GM18511 (cell line): ENCODE measurements at regions not wholly inside any gene's neighbourhood (a gene's known extent, or its start where the extent isn't known, plus 50 kb on each side); places are given as distances from the start of the nearest gene placed in this dataset.
"Not testable (repeated sequence)": the region's sequence is repeated elsewhere in the genome, so short reads cannot be mapped to it uniquely, and the experiment has no call there.

Experiments used
- ATAC-seq: cut with Tn5 transposase; IDR thresholded peaks from one replicate; pipeline ENCODE4 v1.9.1; 2021; ENCODE audit warnings: mild to moderate bottlenecking, moderate library complexity; ENCODE audit not compliant: unreplicated experiment

DNA sequence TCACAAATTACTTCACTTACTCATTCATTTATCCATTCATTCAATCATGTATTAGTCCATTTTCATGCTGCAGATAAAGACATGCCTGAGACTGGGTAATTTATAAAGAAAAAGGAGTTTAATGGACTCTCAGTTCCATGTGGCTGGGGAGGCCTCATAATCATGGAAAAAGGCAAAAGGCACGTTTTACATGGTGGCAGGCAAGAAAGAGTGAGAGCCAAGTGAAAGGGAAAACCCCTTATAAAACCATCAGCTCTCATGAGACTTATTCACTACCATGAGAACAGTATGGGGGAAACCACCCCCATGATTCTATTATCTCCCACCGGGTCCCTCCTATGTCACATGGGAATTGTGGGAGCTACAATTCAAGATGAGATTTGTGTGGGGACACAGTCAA, 452.0 kb downstream of the MIAT start:
- ATAC-seq, result not testable (repeated sequence)

DNA sequence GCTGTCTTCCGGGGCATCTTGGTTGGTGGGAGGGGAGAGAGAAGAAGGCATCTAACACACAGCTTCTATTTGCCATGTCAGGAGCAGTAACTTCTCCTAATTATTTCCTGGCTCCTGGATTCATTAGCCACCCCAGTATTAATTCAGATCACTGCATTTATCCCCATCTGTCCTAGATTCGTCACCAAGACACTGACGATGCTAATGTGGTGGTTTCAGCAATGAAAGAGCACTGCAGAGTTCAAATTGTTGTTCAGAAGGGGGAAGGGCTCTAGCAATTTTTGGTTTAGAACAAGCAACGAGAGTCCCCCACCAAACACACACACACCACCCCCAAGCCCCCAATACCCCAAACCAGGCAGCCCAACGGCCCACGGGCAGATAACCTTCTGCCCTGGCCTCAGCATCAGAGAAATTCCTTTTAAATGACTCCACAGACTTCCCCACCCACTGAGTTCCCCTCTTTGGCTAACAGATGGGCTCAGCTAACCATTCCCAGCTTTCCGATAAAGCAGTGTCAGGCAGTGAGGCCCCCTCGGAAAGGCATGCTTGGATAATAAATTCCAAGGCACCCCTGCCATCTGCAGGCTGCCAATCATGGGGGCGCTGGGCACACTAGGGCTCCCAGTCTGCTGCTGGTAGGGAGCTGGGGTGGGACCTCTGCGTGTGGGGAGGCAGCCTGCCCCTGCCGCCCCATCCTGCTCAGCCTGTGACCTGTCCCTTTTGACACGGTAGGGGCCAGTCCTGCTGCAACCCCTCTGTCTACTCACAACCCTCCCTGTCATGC, 453.5 kb downstream of the MIAT start:
- no peak for ATAC-seq

DNA sequence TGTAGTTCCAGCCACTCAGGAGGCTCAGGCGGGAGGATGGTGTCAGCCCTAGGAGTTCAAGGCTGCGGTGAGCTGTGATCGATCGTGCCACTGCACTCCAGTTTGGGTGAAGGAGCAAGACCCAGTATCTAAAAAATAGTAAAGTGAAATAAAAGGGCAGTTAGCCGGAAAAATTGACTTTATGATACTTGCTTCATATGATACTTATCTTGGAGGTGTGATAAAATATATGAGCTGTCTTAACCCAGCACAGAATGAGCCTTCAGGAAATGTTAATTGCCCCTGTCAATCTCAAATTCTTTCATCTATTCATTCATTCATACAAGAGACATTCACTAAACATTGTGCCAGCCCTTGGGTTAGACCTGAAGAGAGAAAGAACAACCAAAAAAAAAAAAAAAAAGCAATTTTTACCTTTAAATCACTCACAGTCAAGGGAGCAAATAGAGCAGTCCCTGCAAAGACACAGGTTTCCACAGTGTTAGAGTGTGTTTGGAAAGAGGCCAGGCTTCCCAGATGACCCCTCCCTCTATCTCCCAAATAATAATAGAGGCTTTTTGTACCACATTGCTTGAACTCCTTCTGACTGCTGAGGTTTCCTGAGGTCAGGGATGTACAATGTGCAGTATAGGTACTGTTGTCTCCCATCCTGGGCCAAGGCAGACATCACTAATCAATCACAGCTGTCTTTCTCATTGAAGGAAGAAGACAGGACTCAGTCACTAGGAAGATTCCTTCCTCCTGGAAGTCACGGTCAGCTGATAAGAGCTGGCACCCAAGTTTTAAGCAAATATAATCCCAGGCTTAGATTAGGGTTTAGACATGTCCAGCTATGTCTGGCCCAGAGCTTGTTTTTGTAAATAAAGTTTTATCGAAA, 454.6 kb downstream of the MIAT start:
- ATAC-seq, result no peak

DNA sequence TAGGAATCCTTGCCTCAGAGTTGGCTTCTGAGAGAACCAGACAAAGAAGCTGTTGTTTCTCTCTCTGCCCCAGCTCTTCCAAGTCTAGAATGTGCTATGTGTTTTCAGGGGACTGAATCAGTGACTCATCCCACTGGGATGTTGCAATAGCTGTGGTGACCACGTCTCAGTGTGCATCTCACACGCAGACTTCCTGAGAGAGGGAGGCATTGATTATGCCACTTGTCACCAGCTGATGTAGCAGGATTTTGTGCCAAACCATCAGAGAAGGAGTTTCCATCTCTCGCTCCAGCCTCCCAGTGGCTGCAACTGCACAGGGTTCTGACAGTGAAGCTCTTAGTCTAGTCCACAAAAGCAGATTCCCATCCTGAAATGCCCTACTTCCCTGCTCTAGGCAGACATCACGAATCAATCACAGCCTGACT, 455.8 kb downstream of the MIAT start:
- ATAC-seq, result no peak

DNA sequence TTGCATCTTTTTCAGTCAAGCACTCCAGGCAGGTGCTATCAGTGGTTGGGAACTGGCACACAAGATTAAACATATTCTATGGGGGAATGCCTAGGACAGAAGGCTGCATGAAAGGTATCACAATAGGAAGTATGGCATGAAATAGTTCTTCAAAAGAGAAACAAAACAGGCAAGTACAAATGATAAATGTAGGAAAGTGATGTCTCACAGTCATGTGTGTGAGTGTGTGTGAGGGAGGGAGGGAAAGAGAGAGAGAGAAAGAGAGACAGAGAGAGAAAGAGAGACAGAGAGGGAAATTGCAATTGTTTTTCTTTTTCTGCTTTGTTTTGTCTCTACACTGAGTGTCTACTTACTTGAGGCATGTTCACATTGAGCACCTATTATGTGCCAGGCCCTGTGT, 456.3 kb downstream of the MIAT start:
- ATAC-seq, result no peak

- no peak for ATAC-seq
These were observed 456.8 kb downstream of the MIAT start for GRCh38 chr22:27114186-27114585.

DNA sequence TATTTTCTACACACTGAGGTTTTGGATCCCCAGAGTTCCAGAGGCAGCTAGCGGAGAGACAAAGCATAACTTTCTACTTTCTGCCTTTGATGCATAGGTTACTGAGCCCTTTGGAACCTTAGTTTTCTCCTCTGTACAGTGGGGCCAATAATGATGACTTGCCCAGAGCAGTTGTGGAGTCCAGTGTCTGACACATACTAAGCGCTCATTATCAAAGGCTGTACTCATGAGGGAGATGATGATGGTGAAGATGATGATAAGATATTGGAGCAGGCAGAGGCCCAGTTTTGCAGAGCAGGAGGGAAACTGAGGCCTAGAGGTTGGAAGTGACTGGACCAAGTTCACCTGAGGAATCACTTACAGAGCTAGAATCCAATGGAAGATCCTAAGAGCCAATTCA, 458.0 kb downstream of the MIAT start:
- ATAC-seq, result no peak

DNA sequence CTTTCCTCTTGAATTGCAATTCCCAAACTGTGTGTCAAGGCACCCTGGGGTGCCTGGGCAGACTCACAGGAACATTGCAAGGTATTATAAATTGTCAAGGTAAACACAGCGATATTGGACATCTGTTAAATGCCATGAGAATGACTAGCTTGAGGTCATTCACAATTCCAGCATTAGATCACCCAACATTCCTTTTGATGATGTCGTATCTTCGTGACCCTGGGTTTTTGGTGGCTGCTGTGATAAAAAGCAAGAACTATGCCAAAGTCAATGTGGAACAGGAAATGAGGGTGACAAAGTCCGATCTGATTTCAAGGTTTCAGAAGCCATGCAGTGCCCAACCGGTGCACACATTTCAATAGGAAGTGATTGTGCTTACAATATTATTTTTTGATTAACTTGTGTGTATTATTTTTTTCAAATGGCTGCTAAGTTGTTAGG, 458.4 kb downstream of the MIAT start:
- ATAC-seq, result no peak

DNA sequence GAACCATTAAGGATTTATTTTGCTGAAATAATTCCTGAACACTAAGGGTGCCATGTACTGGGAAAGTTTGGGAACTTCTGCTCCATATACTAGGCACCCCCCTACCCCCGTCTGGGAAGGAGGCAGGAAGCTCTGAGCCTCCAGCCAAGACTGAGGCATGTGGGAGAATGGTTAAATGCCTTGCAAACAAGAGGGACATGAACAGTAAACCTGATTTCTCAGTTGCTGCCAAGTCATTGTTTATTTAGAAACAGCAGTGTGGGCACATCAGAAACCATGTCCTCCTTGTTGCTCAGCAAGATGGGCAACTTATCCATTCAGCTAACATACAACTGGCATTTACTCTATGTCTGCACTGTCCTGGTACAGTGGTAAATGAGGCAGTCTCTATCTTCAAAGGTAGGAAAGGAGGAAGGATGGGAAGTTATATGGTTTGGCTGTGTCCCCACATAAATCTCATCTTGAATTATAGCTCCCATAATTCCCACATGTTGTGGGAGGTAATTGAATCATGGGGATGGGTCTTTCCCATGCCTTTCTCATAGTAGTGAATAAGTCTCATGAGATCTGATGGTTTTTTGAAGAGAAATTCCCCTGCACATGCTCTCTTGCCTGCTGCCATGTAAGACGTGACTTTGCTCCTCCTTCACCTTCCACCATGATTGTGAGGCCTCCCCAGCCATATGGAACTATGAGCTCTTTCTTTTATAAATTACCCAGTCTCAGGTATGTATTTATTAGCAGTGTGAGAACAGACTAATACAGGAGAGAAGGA, 459.1 kb downstream of the MIAT start:
- ATAC-seq, result no peak

DNA sequence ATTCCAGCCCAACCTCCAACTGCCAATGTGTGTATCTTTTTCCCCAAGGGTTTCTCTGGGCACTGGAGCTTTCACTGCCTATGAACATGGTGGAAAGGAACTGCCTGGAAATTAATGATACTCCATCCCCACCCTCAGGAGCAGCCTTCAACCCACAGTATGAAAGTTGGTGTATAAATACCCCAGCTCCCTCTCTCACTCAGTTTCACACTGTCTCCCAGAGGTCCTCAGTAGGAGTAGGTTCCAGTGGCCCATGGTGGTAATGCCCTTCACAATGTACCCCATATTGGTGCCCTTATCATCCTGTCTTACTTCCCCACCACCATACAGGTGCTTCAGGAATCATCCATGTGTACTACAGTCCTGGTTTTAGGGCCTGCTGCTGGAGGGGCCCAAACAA, 462.6 kb downstream of the MIAT start:
- ATAC-seq, result no peak

DNA sequence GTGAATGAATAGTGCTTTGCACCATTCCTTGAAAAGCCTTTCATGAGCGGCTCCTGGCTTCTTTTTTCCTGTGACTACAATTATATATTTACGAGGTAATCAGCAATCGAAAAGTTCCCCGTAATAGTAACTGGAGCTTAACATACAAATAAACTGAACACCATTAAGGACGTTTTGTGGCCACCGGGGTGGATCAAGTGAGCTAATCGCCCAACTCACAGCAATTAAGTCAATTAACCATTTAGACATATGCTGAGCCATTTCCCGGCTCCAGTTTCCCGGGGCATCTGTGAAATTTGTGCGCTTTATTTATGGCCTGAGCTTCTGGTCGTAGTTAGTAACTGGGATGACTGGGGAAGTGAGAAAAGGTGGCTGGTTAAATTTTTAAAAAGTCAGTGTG, 465.2 kb downstream of the MIAT start:
- no peak for ATAC-seq

DNA sequence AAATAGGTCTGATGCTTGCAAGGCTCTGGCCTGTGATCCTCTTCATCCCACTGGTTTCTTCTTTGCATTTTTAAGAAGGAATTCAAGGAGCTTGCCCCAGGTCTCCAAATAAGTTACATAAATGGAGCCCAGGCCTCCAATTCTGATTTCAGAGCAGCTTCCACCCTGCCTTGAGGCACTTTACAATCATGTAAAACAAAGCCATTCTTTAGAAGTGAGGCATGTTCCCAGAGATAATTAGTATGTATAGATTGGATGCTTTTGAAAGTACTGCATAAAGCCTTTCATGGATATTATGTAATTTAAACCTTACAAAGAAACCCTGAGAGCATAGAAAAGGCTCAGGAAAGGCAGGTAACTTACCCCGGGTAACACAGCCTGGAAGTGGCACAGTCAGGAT, 466.5 kb downstream of the MIAT start:
- ATAC-seq, result no peak

- no peak for ATAC-seq
These were observed 467.1 kb downstream of the MIAT start for GRCh38 chr22:27124351-27124966.

- no peak for ATAC-seq
These were observed 468.2 kb downstream of the MIAT start for GRCh38 chr22:27125539-27125938.

DNA sequence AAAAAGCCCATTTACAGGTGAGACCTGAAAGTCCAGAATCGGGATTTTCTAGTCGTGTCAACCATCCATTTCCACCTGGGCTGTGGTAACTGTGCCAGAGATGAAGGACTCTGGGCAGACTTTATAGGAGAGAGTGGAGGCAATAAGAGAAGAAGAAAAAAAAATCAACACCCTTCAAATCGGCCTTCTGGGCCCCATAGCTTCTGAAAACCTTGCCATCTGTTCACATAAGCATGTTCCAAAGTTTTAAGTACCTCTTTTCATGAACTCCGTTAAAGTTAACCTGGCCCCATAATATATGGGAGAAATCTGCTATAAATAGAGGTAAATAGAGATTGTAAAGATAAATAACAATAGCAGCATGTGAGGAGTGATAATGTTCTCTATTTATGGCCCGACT, 470.5 kb downstream of the MIAT start:
- ATAC-seq, result no peak

GRCh38 chr22:27128461-27129085, 471.2 kb downstream of the MIAT start:
- ATAC-seq, result no peak

GRCh38 chr22:27129266-27129665, 471.9 kb downstream of the MIAT start:
- ATAC-seq, result no peak

GRCh38 chr22:27130906-27131305, 473.5 kb downstream of the MIAT start:
- ATAC-seq, result no peak

GRCh38 chr22:27131346-27131745, 474.0 kb downstream of the MIAT start:
- no peak for ATAC-seq

GRCh38 chr22:27132400-27132799, 475.0 kb downstream of the MIAT start:
- ATAC-seq, result no peak
